GM19043 (cell line): ENCODE measurements at regions not wholly inside any gene's neighbourhood (a gene's known extent, or its start where the extent isn't known, plus 50 kb on each side); places are given as distances from the start of the nearest gene placed in this dataset.

Source experiments
- ATAC-seq: cut with Tn5 transposase; IDR thresholded peaks from one replicate; pipeline ENCODE4 v1.9.1; 2021; ENCODE audit warnings: low read depth; ENCODE audit not compliant: unreplicated experiment

DNA sequence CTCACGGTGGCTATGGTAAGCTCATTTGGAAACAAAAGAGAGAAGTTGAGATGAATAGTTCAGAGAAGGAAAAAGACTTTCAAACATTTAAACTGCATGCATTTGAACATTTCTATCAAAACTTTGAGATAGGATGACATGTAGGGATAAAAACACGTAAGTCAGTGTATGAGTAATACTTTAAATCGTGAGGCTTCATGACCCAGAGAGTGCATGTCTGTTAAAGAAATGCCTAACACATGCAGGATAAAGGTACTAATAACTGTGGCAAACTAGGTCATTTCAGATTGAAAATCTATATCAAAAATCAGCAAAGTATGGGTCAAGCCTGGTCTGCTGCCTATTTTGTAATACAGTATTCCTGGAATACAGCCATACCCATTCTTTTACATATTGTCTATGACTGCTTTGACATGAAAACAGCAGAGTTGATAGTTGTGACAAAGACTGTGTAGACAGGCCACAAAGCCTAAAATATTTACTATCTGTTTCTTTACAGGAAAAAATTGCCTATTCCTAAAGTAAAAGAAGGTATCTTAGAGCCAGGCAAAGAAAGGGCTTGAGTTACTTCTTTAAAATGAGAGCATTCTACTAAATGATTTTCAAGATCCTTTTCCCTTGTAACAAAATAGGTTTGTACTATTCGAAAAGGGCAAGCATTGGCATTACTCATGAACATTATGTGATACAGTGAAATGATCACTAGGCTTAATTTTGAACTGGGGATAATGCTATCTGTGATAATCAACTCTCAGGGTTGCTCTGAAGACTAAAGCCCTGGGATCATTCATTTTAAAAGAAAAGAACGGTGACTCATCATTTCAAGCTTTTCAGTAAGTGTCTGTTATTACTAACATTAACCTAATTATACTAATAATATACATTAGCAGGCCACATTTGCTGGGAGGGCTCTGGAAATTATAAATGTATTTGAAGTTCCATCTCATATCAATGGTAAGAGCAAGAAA lies 185.9 kb downstream of the CRPPA start:
- ATAC-seq, result no peak

DNA sequence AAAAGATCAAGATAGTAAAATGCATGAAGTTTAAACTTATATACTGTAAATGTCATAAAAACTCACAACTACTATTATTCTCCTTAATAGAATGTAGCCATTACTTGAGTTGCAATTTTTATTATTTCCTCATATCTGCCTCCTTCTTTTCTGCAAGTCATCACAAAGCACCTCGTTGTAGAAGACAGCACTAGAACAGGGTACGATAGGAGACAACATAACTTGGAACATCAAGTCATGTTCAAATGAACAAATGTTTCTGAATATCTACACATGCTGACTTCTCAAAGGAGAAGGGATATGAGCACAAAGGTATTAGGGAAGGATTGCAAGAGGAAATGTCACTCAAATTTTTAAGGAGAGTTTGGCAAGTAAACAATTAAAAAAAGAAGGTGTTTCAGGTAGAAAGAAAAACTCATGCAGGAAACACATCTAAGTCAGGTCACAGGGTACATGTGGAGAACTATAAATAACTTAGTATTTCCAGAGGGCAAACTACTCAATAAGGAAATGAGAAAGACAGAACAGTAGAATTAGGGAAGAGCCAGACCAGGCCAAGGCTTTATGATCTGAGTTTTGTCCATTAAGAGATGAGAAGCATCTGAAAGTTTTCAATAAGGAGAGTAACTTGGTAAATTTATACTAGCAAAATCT lies 186.7 kb downstream of the CRPPA start:
- ATAC-seq, result no peak

DNA sequence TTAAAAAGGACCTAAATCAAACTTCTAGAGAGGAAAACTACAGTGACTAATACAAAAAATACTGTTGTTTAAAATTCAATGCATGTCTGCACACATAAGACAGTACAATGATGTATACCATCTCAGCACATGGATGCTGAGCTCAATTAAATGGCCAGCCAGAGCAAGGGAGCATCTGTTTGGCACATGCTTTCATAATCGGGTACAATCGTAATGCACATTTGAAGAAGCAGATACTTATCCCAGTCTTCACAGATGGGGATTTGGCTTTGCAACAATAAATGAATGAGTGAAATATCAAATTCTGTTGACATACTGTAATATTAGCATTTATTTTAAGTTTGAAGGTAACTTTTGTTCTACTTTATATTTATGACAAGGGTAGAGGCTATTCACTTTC lies 187.8 kb downstream of the CRPPA start:
- no peak for ATAC-seq

DNA sequence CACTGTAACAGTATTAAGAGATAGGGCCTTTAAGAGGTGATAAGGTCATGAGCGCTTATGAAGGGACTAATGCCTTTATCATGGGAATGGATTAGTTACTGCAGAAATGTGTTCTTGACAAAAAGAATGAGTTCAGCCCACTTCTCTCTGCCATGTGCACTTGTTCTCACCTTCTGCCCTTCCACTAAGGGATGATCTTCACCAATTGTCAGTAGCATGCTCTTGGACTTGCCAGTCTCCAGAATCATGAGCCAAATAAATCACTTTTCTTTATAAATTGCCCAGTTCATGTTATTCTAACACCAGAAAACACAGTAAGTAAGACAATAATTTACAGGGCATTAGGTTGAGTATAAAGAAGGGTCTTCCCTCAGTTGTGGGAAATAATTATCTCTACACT lies 189.1 kb downstream of the CRPPA start:
- no peak for ATAC-seq

DNA sequence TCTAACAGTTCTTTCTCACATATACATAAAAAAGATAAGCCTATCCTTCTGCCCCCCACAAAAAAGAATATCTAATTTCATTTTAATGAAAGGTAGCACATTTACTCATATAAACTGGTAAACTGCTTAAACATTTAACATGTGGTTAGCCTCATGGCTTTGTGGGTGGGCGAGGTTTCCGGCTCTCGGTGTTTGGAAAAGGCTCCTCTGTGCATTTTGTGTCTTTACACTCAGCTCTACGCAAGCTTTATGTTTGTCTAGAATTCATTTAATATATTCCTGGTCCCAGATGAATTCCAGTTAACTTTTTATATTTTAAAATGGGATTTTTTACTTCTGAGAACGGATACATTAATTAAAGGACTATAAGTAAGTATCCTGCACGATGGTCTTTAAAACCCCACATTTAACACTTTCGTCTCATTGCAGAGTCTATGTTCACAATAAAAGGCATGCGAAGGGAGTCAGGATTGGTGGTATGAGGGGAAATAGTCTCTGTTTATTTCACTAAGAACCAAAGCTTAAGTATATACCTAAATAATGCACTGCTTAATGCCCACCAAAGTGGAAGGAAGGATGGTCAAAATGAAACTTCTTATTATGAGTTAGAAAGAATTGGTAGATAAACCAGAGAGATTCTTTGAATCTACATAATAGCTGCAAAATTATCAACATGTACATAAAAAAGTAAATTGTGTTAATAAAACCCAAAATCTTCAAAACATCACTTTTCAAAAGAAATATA lies 197.2 kb downstream of the CRPPA start:
- ATAC-seq, result no peak

DNA sequence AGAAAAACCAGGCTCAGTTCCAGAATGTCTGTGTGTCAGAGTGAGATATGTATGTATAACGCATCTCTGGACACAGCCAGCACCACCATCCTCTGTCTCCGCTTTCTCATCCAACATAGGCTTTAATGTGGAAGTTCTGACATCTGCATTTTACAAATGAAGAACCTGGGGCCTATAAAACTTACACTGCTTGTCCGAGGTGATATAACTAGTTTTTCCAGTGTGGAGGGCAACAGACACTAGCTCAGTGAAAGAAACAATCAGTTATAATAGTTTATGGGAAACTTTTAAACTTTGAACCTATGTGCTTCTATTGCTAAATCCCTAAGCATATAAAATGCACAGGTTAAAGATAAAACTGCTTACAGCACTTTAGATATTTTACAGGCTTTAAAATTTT lies 208.7 kb downstream of the CRPPA start:
- ATAC-seq, result no peak

DNA sequence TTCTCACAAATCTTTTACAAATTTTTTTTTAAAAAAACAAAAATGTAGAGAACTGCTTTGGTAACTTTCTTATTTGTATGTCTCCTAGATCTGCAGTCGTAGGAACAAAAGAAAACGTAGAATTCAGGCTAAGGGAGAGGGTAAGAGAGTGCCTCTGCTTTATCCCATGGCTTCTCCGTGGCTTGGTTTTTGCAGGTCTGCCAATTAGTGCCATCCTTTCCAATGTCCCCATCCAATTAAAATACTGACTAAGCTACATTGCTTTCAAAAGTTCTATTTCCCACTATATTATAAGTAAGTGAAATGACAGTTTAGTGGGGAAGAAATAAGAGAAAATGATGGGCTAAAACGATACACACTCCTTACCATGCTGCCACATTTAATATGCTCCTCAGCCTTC lies 209.3 kb downstream of the CRPPA start:
- ATAC-seq, result no peak

DNA sequence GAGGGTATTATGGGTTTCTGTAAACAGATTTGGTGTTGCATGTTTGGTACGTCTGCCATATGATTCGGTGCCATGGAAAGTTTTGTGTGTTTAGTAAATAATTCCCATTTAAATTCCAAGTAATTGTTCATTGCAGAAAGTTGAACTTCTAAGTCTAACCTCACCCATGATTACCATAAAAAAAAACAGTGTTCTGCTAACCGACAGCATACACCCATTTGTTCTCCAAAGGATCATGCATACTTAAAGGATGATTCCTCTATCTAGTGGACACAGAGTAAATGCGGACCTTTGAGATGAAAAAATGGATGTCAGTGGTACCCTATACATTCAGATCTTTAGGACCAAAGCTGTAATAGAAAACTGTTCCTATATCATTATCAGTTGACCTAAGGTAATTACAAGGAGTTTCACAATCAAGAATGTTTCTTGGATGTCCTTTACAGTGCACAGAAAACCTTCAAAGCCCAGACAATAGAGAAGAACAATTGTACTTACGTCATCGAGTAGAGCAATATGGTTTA lies 209.9 kb downstream of the CRPPA start:
- ATAC-seq, result no peak

DNA sequence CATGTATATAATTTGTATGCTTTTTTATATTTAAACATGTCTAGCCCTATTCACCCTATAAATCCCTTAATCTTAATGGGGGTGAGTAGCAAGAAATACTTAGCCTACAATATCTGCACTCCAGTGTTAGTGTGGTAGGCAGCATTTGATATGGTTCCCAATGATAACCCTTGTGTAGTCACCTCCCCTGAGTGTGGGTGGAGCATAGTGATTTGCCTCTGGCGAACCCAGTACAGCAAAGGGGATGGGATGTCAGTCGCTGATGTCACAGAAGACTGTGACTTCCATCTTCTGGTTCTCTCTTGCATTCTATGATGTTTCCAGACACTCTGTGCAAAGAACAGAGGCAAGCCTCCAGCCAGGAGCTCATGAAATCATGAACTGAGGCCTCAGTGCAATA lies 211.2 kb downstream of the CRPPA start:
- no peak for ATAC-seq

DNA sequence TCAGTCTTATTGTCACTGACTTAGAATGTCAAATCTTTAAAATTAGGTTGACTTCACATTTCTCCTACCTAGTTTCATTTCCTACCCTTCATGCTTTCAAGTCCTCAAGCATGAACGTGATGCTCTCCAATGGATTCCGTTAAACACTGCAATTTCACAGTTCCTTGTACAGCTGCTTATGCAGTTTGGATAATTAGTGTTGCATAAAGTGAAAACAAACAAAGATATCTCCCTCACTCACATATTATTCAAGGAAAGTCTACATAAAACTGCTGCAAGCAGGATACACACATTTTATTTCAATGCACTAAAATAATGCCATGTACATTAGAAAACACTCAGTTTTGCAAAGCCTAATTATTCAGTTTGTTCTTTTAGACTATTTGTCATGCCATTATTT lies 214.0 kb downstream of the CRPPA start:
- no peak for ATAC-seq

DNA sequence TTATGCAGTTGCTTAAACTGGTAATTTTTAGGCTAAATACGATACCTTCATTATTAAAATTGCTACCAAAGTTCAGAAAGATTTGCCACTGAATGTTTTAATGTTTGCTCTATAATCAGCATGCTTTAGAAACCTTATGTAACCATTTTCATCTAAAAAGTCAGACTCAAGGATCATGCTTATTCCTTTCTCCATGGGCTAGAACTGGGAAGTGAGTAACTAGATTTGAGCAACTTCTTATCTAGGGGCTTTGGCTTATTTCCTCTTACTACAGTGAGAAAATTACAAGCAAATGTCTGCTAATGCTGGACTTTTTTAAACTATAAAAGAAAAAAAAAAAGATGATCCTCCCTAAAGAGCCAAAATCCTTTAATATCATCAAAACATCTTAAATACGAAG lies 215.9 kb downstream of the CRPPA start:
- no peak for ATAC-seq

DNA sequence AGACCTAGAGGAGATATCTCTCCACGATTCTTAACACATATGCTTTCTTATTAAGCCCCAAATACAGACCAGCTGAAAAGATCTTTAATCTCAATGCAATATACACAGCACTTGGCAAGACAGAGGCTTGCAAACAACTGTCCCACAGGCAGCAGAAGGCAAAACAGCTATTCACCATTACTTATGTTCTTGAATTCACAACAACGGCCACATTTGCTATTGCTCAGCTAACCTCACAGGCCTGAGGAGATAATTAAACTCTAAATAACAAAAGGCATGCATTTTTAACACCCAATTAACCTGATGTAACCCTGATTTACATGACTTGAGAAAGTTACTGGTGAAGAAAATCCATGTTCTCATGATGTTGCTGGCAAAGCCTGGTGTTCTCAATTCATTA lies 216.4 kb downstream of the CRPPA start:
- no peak for ATAC-seq

DNA sequence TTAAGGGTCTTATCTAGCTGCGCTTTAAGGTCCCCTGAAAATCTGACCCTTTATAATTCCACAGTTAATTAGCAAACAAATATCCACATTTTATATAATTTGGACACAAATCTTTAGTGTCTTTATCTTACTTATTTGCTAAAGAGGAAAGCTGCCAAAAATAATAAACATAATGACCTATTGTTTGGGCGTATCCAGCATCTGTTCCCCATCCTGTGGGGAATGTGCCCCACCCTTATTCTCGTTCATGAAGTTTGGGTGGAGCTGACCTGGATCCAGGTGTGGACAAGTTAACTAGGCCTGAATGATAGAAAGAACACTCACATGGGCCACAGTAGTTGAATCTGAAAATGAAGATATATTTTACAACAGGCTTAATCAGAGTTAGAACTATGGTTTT lies 218.3 kb downstream of the CRPPA start:
- no peak for ATAC-seq

DNA sequence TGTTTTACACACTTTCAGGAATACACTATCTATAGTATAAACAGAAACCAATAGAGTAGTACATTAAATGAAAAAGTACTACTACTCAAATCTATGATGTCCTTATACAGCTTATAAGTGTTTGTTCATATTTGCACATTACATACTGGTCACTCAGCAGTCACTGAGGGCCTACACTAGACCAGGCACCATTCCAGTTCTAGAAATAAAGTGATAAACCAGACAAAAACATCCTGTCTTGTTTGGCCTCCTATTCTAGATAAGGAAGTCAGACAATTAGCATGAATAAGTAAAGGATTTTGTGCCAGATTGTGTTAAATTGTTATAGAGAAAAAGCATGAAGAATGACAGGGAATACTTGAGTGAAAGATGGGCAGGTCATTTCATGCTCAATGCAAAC lies 219.0 kb downstream of the CRPPA start:
- no peak for ATAC-seq

DNA sequence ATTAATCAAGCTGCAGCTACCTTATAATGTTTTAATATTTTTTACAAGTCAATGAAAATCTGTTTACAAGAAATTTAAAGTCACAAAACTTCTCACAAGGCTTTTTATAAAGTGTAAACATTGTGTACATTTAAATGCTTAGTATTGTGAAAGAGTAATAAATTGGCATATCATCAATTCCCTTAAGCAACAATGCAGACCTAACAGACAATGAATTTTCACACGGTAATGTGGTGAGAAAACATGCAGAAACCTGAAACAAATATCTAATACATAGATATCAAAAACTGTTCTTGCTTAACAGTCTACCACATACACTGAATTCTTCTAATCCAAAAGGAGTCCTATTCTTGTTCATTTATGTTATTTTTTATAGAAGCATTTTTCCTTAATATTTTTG lies 220.7 kb downstream of the CRPPA start:
- no peak for ATAC-seq

DNA sequence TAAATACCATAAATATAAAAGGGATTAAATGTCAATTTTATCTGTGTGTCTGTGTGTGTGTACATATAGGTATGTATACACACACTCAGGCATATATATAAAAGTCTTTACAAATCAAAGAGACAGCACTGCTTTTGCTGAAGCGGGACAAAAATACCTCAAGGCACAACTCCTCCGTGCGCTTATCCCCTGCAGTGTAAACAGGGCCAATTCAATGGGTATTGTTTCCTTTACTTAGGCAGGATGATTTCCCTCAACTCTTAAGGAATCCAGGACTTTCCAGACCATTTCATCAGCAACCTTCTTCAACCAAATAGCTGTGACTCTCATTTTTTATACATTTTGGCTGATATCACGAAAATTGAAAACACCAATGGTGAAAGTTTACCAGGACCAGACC lies 227.7 kb downstream of the CRPPA start:
- ATAC-seq, result no peak

DNA sequence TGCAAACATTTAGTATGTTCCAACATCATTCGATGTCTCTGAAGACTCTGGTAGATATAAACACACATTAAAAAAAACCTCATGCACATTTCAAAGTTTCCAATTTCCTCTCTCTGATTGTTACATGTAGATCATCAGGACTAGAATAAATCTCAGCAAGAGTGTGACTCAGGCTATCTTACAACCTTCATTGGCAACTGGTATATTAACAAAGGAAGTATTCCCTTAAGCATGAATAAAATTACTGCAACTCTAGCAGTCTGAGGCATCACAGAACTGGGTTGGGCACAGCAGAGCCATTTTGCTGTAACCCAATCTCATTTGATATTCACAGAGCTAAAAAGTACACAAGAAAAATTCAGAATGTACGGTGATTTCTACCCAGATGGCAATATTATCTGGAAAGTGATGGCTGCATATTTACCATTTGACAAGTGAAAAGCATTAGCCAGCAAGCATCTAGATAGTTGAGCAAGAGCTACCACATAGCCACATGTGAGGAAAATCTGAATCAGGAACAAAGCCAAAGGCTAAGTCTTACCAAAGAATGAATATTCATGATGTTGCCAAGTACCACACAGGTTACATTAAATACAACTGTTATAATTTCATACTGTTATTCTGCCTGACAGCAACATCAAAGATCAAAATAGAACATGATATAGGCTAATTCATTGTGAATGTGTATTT lies 232.2 kb downstream of the CRPPA start:
- ATAC-seq, result no peak

DNA sequence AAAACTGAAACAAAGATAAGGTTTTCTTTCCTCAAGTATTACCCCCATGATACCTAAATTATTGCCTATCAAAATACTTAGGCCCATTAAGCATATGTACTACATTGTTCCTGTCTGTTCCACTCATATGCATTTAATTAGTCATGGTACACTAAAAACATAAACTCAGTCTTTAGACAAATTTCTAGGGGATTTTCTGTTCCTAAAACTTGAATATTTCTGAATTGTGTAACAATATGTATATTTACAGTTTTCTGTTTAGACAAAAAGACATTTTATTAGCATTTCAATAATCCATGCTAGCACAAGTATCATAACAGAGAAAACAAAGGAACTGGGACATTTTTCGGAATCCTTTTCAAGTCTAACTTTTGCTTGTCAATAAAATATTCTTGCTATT lies 234.2 kb downstream of the CRPPA start:
- ATAC-seq, result no peak

DNA sequence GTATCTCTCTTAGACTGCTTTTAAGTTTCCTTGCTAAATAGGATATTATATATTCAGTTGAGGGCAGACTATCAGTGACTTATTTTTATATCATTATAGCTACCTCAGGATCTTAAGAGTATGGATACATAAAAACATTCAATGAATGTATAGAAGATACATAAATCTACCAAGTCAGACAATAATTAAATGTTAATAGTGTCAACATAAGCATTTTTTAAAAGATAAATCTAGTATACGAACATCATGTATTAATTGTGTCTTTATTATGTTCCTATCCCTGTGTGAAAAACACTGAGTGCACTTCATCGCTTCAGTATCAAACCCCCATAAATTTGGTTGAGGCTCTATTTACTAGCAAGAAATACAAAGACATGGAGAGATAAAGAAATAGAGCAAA lies 242.8 kb downstream of the CRPPA start:
- no peak for ATAC-seq

DNA sequence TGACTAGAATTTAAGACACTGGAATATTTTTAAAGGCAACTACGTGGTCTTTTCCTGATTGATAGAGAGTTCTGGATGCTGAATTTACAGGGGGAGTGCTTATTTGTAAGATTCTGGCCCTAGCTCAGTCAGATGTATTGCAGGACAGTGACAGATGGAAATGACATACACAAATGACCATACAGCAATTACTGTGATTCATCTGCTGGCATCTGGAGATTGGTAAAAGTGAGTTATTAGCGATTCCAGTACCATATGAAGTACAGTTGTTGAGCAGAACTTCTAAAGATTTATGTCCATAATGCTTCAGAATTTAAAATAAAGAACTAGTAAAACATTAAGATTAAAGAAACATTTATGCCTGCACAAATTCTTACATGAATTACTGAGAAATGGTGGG lies 243.2 kb downstream of the CRPPA start:
- no peak for ATAC-seq

DNA sequence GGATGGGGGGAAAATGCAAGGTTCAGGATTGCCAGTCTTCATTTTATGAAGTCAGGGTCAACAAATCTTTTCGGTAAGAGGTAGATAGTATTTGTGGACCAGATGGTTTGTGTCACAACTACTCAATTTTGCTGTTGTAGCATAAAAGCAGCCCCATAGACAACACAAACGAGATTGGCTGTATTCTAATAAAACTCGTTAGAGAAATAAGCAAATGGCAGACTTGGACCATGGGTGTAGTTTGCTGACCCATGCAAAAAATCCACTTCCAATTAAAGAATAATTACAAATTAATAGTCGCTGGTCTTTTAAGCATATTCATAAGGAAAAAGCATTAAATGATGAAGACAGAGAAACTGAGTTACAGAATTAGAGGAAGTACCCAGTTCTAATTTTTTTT lies 247.1 kb downstream of the CRPPA start:
- no peak for ATAC-seq
